OCI-LY1 (cell line): ENCODE measurements at regions not wholly inside any gene's neighbourhood (a gene's known extent, or its start where the extent isn't known, plus 50 kb on each side); places are given as distances from the start of the nearest gene placed in this dataset.
"Not testable (repeated sequence)": the region's sequence is repeated elsewhere in the genome, so short reads cannot be mapped to it uniquely, and the experiment has no call there.

ENCODE experiments used
- H2AFZ ChIP-seq: fragments of 200-600 bp; sonication (generic), shearing (Covaris generic); 2 replicates; pipeline ENCODE4 v1.6.0; 2014; ENCODE audit warnings: antibody characterized with exemption, mild to moderate bottlenecking, low read length
- H3F3A ChIP-seq: fragments of 200-600 bp; sonication (generic), shearing (Covaris generic); 2 replicates; pipeline ENCODE4 v1.6.0; 2014; ENCODE audit warnings: mild to moderate bottlenecking, antibody characterized with exemption, low read length, moderate library complexity; ENCODE audit not compliant: insufficient read depth
- H3K27ac ChIP-seq: fragments of 200-600 bp; sonication (generic); 2 replicates; pipeline ENCODE4 v1.5.1; 2014; ENCODE audit warnings: low read length, mixed run types, mild to moderate bottlenecking, low read depth; ENCODE audit not compliant: poor library complexity, severe bottlenecking
- H3K27me3 ChIP-seq: fragments of 200-600 bp; sonication (generic); 2 replicates; pipeline ENCODE4 v1.6.0; 2014; ENCODE audit warnings: antibody characterized with exemption, mild to moderate bottlenecking, low read length, moderate library complexity; ENCODE audit not compliant: insufficient read depth
- H3K36me3 ChIP-seq: fragments of 200-600 bp; sonication (generic); 2 replicates; pipeline ENCODE4 v1.6.1; 2014; ENCODE audit warnings: mild to moderate bottlenecking, antibody characterized with exemption, low read length, moderate library complexity, mixed read lengths; ENCODE audit not compliant: insufficient read depth
- H3K4me1 ChIP-seq: fragments of 200-600 bp; sonication (generic); 2 replicates; pipeline ENCODE4 v1.5.1; 2014; ENCODE audit warnings: mild to moderate bottlenecking, low read length, moderate library complexity; ENCODE audit not compliant: insufficient read depth, severe bottlenecking
- H3K4me2 ChIP-seq: fragments of 200-600 bp; sonication (generic), shearing (Covaris generic); 2 replicates; pipeline ENCODE4 v1.6.1; 2014; ENCODE audit warnings: low read length
- H3K4me3 ChIP-seq: fragments of 200-600 bp; sonication (generic); 2 replicates; pipeline ENCODE4 v1.5.1; 2014; ENCODE audit warnings: low read length, low read depth, mild to moderate bottlenecking, mixed read lengths; ENCODE audit not compliant: poor library complexity, severe bottlenecking
- H3K79me2 ChIP-seq: fragments of 200-600 bp; shearing (Covaris generic); 2 replicates; pipeline ENCODE4 v1.6.1; 2016; ENCODE audit warnings: mixed run types, low read length, mixed read lengths; ENCODE audit not compliant: insufficient read depth
- H3K9ac ChIP-seq: fragments of 200-600 bp; sonication (generic), shearing (Covaris generic); 2 replicates; pipeline ENCODE4 v1.6.1; 2014; ENCODE audit warnings: mild to moderate bottlenecking, low read length, mixed read lengths
- H3K9me2 ChIP-seq: fragments of 200-600 bp; sonication (generic), shearing (Covaris generic); 2 replicates; pipeline ENCODE4 v1.6.1; 2014; ENCODE audit warnings: low read depth, mild to moderate bottlenecking, low read length, mixed read lengths
- H3K9me3 ChIP-seq: fragments of 200-600 bp; shearing (Covaris generic); 2 replicates; pipeline ENCODE4 v1.6.1; 2014; ENCODE audit warnings: low read length, mixed read lengths
- H4K20me1 ChIP-seq: fragments of 200-600 bp; sonication (generic), shearing (Covaris generic); 2 replicates; pipeline ENCODE4 v1.6.0; 2016; ENCODE audit warnings: mild to moderate bottlenecking, low read length; ENCODE audit not compliant: insufficient read depth
- EZH2 ChIP-seq: fragments of 200-600 bp; sonication (generic), shearing (Covaris generic); IDR thresholded peaks from 2 replicates; pipeline ENCODE4 v1.8.0; 2017; ENCODE audit warnings: borderline replicate concordance, mixed run types, mild to moderate bottlenecking, antibody characterized with exemption, low read length, moderate library complexity, mixed read lengths
- TF ChIP-seq, protein P1 (sequence below): fragments of 200-600 bp; sonication (generic), shearing (Covaris generic); IDR thresholded peaks from 2 replicates; pipeline ENCODE4 v1.5.1; 2017; ENCODE audit warnings: mild to moderate bottlenecking, antibody characterized with exemption, low read length, moderate library complexity, mixed read lengths

DNA sequence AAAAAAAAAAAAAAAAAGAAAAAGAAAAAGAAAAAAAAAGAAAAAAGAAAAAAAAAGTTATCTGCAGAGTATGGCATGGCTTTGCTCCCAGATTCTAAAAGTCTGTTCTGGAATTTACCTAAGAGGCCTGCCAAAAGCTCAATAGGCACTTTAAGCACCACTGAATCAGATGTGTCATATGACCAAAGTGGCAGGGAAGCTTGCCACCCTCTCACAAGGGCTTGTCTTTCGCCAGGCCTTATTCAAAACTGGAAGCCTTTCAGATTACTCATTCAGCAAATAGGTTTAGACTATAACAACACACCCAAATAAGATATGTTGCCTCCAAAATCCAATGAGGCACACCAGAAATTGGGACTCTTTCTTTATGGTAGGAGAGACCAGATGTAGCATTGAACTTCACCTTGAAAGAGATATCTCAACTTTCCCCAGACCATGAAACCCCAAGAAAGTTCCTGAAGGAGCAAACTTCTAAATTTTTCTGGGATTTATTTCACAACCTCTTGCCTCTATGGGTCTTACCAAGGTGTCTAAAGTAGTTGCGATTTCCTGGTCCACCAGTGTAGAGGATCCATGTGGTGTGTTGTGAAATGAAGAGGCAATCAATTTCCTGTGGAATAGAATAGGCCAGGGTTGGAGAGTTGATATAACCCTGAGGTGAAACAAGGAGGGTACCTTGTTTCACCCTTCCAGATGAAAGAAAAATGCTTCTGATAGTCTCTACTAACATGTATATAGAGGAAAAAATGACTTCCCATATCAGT lies 218.8 kb downstream of the DAD1 start:
- no peaks in the 10 kb centered on the region for H4K20me1 ChIP-seq
- H3K9me2 ChIP-seq, result no peaks in the 10 kb centered on the region
- no peak overlapping the region for H3K9ac ChIP-seq
- H3K4me1 ChIP-seq, result no peaks in the 10 kb centered on the region
- H3K4me2 ChIP-seq, result no peak overlapping the region
- TF ChIP-seq EZH2, result no peak
- TF ChIP-seq, protein P1, sequence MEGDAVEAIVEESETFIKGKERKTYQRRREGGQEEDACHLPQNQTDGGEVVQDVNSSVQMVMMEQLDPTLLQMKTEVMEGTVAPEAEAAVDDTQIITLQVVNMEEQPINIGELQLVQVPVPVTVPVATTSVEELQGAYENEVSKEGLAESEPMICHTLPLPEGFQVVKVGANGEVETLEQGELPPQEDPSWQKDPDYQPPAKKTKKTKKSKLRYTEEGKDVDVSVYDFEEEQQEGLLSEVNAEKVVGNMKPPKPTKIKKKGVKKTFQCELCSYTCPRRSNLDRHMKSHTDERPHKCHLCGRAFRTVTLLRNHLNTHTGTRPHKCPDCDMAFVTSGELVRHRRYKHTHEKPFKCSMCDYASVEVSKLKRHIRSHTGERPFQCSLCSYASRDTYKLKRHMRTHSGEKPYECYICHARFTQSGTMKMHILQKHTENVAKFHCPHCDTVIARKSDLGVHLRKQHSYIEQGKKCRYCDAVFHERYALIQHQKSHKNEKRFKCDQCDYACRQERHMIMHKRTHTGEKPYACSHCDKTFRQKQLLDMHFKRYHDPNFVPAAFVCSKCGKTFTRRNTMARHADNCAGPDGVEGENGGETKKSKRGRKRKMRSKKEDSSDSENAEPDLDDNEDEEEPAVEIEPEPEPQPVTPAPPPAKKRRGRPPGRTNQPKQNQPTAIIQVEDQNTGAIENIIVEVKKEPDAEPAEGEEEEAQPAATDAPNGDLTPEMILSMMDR, result no peak
- no peak overlapping the region for H3K4me3 ChIP-seq
- no peak overlapping the region for H2AFZ ChIP-seq
- H3K79me2 ChIP-seq, result no peaks in the 10 kb centered on the region
- H3K36me3 ChIP-seq, result no peaks in the 10 kb centered on the region
- H3K9me3 ChIP-seq, result no peaks in the 10 kb centered on the region
- no peaks in the 10 kb centered on the region for H3K27me3 ChIP-seq
- no peak overlapping the region for H3K27ac ChIP-seq
- no peaks in the 10 kb centered on the region for H3F3A ChIP-seq

DNA sequence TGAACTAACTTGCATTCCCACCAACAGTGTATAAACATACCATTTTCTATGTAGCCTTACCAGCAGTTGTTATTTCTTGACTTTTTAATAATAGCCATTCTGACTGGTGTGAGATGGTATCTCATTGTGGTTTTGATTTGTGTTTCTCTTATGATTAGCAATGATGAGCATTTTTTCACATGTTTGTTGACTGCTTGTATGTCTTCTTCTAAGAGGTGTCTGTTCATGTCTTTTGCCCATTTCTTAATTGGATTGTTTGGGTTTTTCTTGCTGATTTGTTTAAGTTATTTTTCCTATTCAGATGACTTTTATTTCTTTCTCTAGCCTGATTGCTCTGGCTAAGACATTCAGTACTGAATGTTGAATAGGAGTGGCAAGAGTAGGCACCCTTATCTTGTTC lies 230.3 kb downstream of the DAD1 start:
- TF ChIP-seq EZH2, result no peak
- TF ChIP-seq, protein P1, result no peak
- no peaks in the 10 kb centered on the region for H3K9me3 ChIP-seq
- no peaks in the 10 kb centered on the region for H3K9me2 ChIP-seq
- H3K27me3 ChIP-seq, result no peaks in the 10 kb centered on the region
- H3K4me2 ChIP-seq, result no peak overlapping the region
- no peaks in the 10 kb centered on the region for H3K4me1 ChIP-seq
- H3K9ac ChIP-seq, result no peak overlapping the region
- H3K27ac ChIP-seq, result no peak overlapping the region
- H3K79me2 ChIP-seq, result no peaks in the 10 kb centered on the region
- H3F3A ChIP-seq, result no peaks in the 10 kb centered on the region
- no peak overlapping the region for H3K4me3 ChIP-seq
- no peaks in the 10 kb centered on the region for H4K20me1 ChIP-seq
- H3K36me3 ChIP-seq, result no peaks in the 10 kb centered on the region
- no peak overlapping the region for H2AFZ ChIP-seq

DNA sequence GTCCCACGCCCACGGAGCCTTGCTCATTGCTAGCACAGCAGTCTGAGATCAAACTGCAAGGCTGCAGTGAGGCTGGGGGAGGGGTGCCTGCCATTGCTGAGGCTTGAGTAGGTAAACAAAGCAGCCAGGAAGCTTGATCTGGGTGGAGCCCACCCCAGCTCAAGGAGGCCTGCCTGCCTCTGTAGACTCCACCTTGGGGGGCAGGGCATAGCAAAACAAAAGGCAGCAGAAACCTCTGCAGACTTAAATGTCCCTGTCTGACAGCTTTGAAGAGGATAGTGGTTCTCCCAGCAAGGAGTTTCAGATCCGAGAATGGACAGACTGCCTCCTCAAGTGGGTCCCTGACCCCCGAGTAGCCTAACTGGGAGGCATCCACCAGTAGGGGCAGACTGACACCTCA lies 239.7 kb downstream of the DAD1 start:
- H2AFZ ChIP-seq, H4K20me1 ChIP-seq, H3K79me2 ChIP-seq, H3K9me2 ChIP-seq, H3K9me3 ChIP-seq, H3K27me3 ChIP-seq, H3F3A ChIP-seq, H3K36me3 ChIP-seq, H3K4me2 ChIP-seq, H3K4me1 ChIP-seq, H3K4me3 ChIP-seq, H3K9ac ChIP-seq, H3K27ac ChIP-seq: not testable (repeated sequence)

DNA sequence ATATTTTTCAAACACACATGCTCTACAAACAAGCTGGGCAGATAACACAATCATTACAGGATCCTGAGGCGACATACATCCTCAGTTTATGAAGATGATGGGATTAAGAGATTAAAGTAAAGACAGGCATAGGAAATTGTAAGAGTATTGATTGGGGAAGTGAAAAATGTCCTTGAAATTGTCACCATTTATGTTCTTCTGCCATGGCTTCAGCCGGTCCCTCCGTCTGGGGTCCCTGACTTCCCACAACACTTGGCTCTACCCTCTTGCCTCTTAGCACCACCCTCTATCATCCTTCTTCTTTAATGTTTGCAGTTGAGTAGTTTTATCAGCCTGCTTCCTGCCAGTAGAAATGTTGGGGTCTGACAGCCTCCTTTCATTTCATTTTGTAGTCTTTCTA lies 244.4 kb downstream of the DAD1 start:
- no peaks in the 10 kb centered on the region; the same call in 1 of the 2 replicates for H3K36me3 ChIP-seq
- H3K4me2 ChIP-seq, result no peak overlapping the region
- peaks cover 5% of the 10 kb centered on the region; the same call in 1 of the 2 replicates for H3K9me3 ChIP-seq
- H3K4me1 ChIP-seq, result no peaks in the 10 kb centered on the region
- H3F3A ChIP-seq, result no peaks in the 10 kb centered on the region
- H4K20me1 ChIP-seq, result no peaks in the 10 kb centered on the region
- H3K27ac ChIP-seq, result no peak overlapping the region
- no peak overlapping the region for H2AFZ ChIP-seq
- H3K79me2 ChIP-seq, result no peaks in the 10 kb centered on the region
- no peaks in the 10 kb centered on the region; the same call in 1 of the 2 replicates for H3K27me3 ChIP-seq
- H3K4me3 ChIP-seq, result no peak overlapping the region
- H3K9ac ChIP-seq, result no peak overlapping the region
- H3K9me2 ChIP-seq, result no peaks in the 10 kb centered on the region
- no peak for TF ChIP-seq EZH2
- TF ChIP-seq, protein P1, result no peak

DNA sequence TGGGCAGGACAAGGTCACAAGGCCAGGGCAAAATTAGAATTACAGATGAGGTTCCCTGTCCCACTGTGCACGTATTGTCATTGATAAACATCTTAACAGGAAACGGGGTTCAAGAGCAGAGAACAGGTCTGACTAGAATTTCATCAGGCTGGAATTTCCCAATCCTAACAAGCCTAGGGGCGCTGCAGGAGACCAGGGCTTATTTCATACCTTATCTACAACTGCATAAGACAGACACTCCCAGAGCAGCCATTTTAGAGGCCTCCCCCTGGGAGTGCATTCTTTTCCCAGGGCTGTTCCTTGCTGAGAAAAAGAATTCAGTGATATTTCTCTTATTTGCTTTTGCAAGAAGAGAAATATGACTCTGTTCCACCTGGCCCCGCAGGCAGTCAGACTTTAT lies 244.8 kb downstream of the DAD1 start:
- H2AFZ ChIP-seq, H3K79me2 ChIP-seq, H4K20me1 ChIP-seq, H3K9me2 ChIP-seq, H3K9ac ChIP-seq, H3F3A ChIP-seq, H3K27ac ChIP-seq, H3K4me1 ChIP-seq, H3K4me3 ChIP-seq, H3K4me2 ChIP-seq, H3K9me3 ChIP-seq, H3K36me3 ChIP-seq, H3K27me3 ChIP-seq: not testable (repeated sequence)
